Epithelial cell of proximal tubule (primary cell): ENCODE measurements at regions not wholly inside any gene's neighbourhood (a gene's known extent, or its start where the extent isn't known, plus 50 kb on each side); places are given as distances from the start of the nearest gene placed in this dataset.
"Not testable (repeated sequence)": the region's sequence is repeated elsewhere in the genome, so short reads cannot be mapped to it uniquely, and the experiment has no call there.

ENCODE experiments used
- DNase-seq: peaks from one replicate; pipeline ENCODE4 v3.0.0-alpha.2; 2011; ENCODE audit warnings: low read depth
- H3K4me3 ChIP-seq: 2 replicates; pipeline ENCODE4 v1.5.1; 2011; ENCODE audit warnings: low read depth, mild to moderate bottlenecking, low read length
- CTCF ChIP-seq: conservative IDR thresholded peaks from 2 replicates; pipeline ENCODE4 v1.5.1; 2012; ENCODE audit warnings: low read depth, mild to moderate bottlenecking, low read length

- no peak for DNase-seq
- H3K4me3 ChIP-seq, result no peak overlapping the region
- TF ChIP-seq CTCF, result no peak
Measured at GRCh38 chr9:28970241-28970654, 1397.0 kb upstream of the C9orf72 start.

GRCh38 chr9:28971881-28972280 lies 1398.6 kb upstream of the C9orf72 start:
- TF ChIP-seq CTCF, result peak; percentile 15
- no peak overlapping the region for H3K4me3 ChIP-seq

GRCh38 chr9:28976250-28976649 lies 1403.0 kb upstream of the C9orf72 start:
- no peak overlapping the region for H3K4me3 ChIP-seq
- TF ChIP-seq CTCF, result no peak

More at GRCh38 chr9:28971881-28972280, 1398.6 kb upstream of the C9orf72 start:
- no peak for DNase-seq

GRCh38 chr9:28976684-28977083 lies 1403.4 kb upstream of the C9orf72 start:
- no peak overlapping the region for H3K4me3 ChIP-seq
- no peak for DNase-seq
- TF ChIP-seq CTCF, result no peak

More at GRCh38 chr9:28976250-28976649, 1403.0 kb upstream of the C9orf72 start:
- DNase-seq, result no peak

- no peak for TF ChIP-seq CTCF
- H3K4me3 ChIP-seq, result no peak overlapping the region
- no peak for DNase-seq
Measured at GRCh38 chr9:28981129-28981528, 1407.8 kb upstream of the C9orf72 start.

- H3K4me3 ChIP-seq, result no peak overlapping the region
- TF ChIP-seq CTCF, result no peak
- no peak for DNase-seq
Measured at GRCh38 chr9:28981711-28982110, 1408.4 kb upstream of the C9orf72 start.

GRCh38 chr9:28984016-28984415 lies 1410.7 kb upstream of the C9orf72 start:
- no peak for DNase-seq
- H3K4me3 ChIP-seq, result no peak overlapping the region
- TF ChIP-seq CTCF, result no peak

GRCh38 chr9:28990009-28990408 lies 1416.7 kb upstream of the C9orf72 start:
- not testable (repeated sequence) for H3K4me3 ChIP-seq, DNase-seq
